T-cell (primary cell): ENCODE measurements at regions not wholly inside any gene's neighbourhood (a gene's known extent, or its start where the extent isn't known, plus 50 kb on each side); places are given as distances from the start of the nearest gene placed in this dataset.

Source experiments
- ATAC-seq, 4 experiments: fragments of 200-7000 bp in 3 of 4; fragments of 150-1000 bp in 1 of 4; cut with Tn5 transposase; replicated peaks in 1 of 4; 1 replicate in 3 of 4; 2 replicates in 1 of 4; pipeline ENCODE4 v1.10.0; 2021; ENCODE audit warnings: moderate library complexity in 3 of 4, mild to moderate bottlenecking in 2 of 4, moderate number of reproducible peaks in 1 of 4
- CTCF ChIA-PET, 2 donors: fragments of 300-600 bp; sonication (Branson Sonifier 250); formaldehyde crosslinking; loops; one replicate each; lab custom pipeline; 2022; ENCODE audit warnings: antibody characterized with exemption in 2 of 2; lab: Charles Lee
- POLR2A ChIA-PET, 2 donors: fragments of 300-600 bp; sonication (Branson Sonifier 250); formaldehyde crosslinking; loops; one replicate each; lab custom pipeline; 2022; ENCODE audit warnings: antibody characterized with exemption in 2 of 2; lab: Charles Lee
- DNase-seq, 35 experiments: peaks; one replicate each; pipeline versions ENCODE4 v3.0.0 to v3.0.0-alpha.2; 2013 to 2023
- H3K27ac ChIP-seq: one replicate; pipeline ENCODE4 v1.5.1; 2013; ENCODE audit warnings: low read length
- H3K27me3 ChIP-seq, 2 experiments: replicated peaks in 1 of 2; 1 replicate in 1 of 2; 2 replicates in 1 of 2; pipeline versions ENCODE4 v1.6.1 to v1.7.0; 2013; ENCODE audit warnings: low read length in 1 of 2, mixed read lengths in 1 of 2; ENCODE audit not compliant: control insufficient read depth in 2 of 2, insufficient read depth in 2 of 2; ENCODE audit errors: extremely low read depth in 1 of 2
- H3K36me3 ChIP-seq, 2 donors: 1 replicate in 1 of 2; 2 replicates in 1 of 2; pipeline versions ENCODE4 v1.6.1 to v1.7.0; 2013; ENCODE audit warnings: low read length in 1 of 2; ENCODE audit not compliant: control insufficient read depth in 2 of 2, insufficient read depth in 1 of 2; ENCODE audit errors: extremely low read depth in 1 of 2
- H3K4me1 ChIP-seq, 2 experiments: 1 replicate in 1 of 2; 2 replicates in 1 of 2; pipeline versions ENCODE4 v1.6.1 to v1.7.0; 2013; ENCODE audit warnings: low read length in 2 of 2, mixed read lengths in 1 of 2; ENCODE audit not compliant: insufficient read depth in 2 of 2, control insufficient read depth in 1 of 2; ENCODE audit errors: extremely low read depth in 1 of 2
- H3K4me3 ChIP-seq, 2 donors: 1 replicate in 1 of 2; 2 replicates in 1 of 2; pipeline versions ENCODE4 v1.5.1 to v1.7.0; 2013; ENCODE audit warnings: mild to moderate bottlenecking in 2 of 2, low read length in 1 of 2, moderate library complexity in 1 of 2; ENCODE audit not compliant: control insufficient read depth in 1 of 2; ENCODE audit errors: extremely low read depth in 1 of 2
- H3K9me3 ChIP-seq: 2 replicates; pipeline ENCODE4 v1.7.0; 2013
- H3K27ac Mint-ChIP-seq, 2 donors: one replicate each; pipeline ENCODE4 v1.8.0; 2020 to 2021; ENCODE audit warnings: mild to moderate bottlenecking in 2 of 2, mixed read lengths in 2 of 2
- H3K27me3 Mint-ChIP-seq, 2 donors: one replicate each; pipeline ENCODE4 v1.8.0; 2021 to 2022; ENCODE audit warnings: mixed read lengths in 2 of 2
- H3K36me3 Mint-ChIP-seq: one replicate; pipeline ENCODE4 v1.8.0; 2021; ENCODE audit warnings: mixed read lengths
- H3K4me1 Mint-ChIP-seq, 3 donors: one replicate each; pipeline ENCODE4 v1.8.0; 2020 to 2022; ENCODE audit warnings: mixed read lengths in 3 of 3, mild to moderate bottlenecking in 1 of 3
- H3K4me3 Mint-ChIP-seq, 3 donors: one replicate each; pipeline ENCODE4 v1.8.0; 2020 to 2022; ENCODE audit warnings: mild to moderate bottlenecking in 3 of 3, mixed read lengths in 3 of 3, moderate library complexity in 3 of 3
- H3K9me3 Mint-ChIP-seq, 3 donors: one replicate each; pipeline ENCODE4 v1.8.0; 2020 to 2022; ENCODE audit warnings: mixed read lengths in 3 of 3
- WGBS: methylation state at CpG from one replicate; pipeline ENCODE4 v1.1.5; 2013; ENCODE audit warnings: missing lambda C conversion rate; ENCODE audit not compliant: insufficient coverage; 5-methylcytosine and 5-hydroxymethylcytosine counted together

DNA sequence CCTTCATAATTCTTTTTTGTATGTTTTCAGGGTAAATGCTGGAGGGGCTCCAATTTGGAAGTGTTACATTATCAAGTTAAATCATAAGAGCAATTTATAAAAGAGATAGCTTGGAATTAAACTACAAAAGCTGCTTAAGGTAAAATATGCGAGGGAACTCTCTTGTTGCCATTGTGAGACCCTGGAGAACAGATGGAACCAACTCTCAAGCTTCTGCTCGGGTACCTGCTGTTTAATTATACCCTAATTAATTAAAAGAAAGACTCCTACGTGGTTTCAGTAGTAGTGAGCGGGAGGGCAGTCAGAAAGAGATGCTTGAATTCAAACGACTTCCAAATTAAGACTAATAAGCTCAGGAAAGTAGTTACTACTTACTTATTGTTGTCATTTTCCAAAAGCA is 313.1 kb upstream of the TACR3 start:
- no peak for DNase-seq
- Mint-ChIP-seq H3K27ac (no peak overlapping the region), H3K4me1 (no peaks in the 10 kb centered on the region), H3K27me3 (no peaks in the 10 kb centered on the region), H3K36me3 (no peaks in the 10 kb centered on the region), H3K9me3 (peaks cover 0 to 5% (median 4%) of the 10 kb centered on the region in 3 donors), H3K4me3 (no peak overlapping the region)
- CTCF ChIA-PET, result no interaction called here
- POLR2A ChIA-PET, result no interaction called here
- WGBS, result 40% methylated on average over 1 of the region's 5 CpGs
- H3K9me3 ChIP-seq, result no peaks in the 10 kb centered on the region
- H3K27me3 ChIP-seq, result no peaks in the 10 kb centered on the region
- no peak for ATAC-seq
- no peaks in the 10 kb centered on the region for H3K4me1 ChIP-seq
- no peaks in the 10 kb centered on the region for H3K36me3 ChIP-seq
- H3K4me3 ChIP-seq, result no peak overlapping the region
- H3K27ac ChIP-seq, result no peak overlapping the region

DNA sequence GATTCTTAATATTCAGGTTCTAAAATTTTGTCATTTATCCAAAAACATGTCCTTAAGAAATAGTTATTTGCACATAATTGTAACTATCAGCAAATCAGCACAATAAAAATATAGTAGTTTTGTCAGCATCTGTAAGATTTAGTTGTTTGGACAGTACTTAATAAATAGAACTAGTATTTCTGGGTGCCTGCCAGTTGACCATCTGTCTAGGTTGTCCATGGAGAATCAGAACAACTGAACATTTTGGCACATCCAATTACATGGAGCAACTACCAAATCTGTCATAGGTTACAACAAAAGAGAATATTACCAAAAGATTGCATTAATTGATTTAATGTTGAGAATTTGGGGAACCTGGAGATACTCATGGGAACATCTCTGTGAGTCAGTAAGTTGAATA is 305.5 kb upstream of the TACR3 start:
- Histone ChIP-seq H3K4me1 (no peaks in the 10 kb centered on the region), H3K36me3 (no peaks in the 10 kb centered on the region), H3K4me3 (no peak overlapping the region), H3K27me3 (no peaks in the 10 kb centered on the region), H3K9me3 (no peaks in the 10 kb centered on the region), H3K27ac (no peak overlapping the region)
- no peak overlapping the region for H3K4me3 Mint-ChIP-seq
- ATAC-seq (no peak), DNase-seq (no peak)
- H3K4me1 Mint-ChIP-seq, result no peaks in the 10 kb centered on the region
- POLR2A ChIA-PET, result no interaction called here
- no peak overlapping the region for H3K27ac Mint-ChIP-seq
- H3K36me3 Mint-ChIP-seq, result no peaks in the 10 kb centered on the region
- no peaks in the 10 kb centered on the region for H3K27me3 Mint-ChIP-seq
- CTCF ChIA-PET, result no interaction called here
- H3K9me3 Mint-ChIP-seq, result peaks cover 0 to 4% (median 1%) of the 10 kb centered on the region in 3 donors

DNA sequence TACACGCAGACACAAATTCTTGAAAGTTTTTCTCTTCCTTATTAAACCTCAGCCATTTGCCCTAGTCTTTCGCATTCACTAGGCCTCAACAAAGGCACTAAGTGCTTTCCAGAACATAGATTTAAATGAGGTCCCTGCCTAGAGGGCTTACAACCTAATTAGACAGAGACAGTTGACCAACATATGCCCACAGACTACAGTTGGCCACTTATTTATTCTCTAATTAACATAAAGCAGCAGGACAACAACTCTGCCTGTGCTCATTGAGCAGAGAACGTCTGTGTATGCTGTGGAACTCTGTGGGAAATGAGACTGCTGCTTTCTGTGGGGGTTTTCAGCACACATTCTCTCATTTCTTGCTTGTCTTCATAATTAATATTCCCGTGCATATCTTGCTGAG is 303.0 kb upstream of the TACR3 start:
- ChIA-PET POLR2A (no interaction called here), CTCF (no interaction called here)
- Histone ChIP-seq H3K27me3 (no peaks in the 10 kb centered on the region), H3K36me3 (no peaks in the 10 kb centered on the region), H3K9me3 (no peaks in the 10 kb centered on the region), H3K4me1 (no peaks in the 10 kb centered on the region), H3K27ac (no peak overlapping the region), H3K4me3 (no peak overlapping the region)
- H3K4me3 Mint-ChIP-seq, result no peak overlapping the region
- no peaks in the 10 kb centered on the region for H3K27me3 Mint-ChIP-seq
- DNase-seq, result no peak
- no peaks in the 10 kb centered on the region for H3K4me1 Mint-ChIP-seq
- WGBS, result 90% methylated on average over 2 of the region's 4 CpGs
- H3K9me3 Mint-ChIP-seq, result peaks cover 0 to 4% (median 0%) of the 10 kb centered on the region in 3 donors
- ATAC-seq, result no peak
- H3K27ac Mint-ChIP-seq, result no peak overlapping the region
- no peaks in the 10 kb centered on the region for H3K36me3 Mint-ChIP-seq

DNA sequence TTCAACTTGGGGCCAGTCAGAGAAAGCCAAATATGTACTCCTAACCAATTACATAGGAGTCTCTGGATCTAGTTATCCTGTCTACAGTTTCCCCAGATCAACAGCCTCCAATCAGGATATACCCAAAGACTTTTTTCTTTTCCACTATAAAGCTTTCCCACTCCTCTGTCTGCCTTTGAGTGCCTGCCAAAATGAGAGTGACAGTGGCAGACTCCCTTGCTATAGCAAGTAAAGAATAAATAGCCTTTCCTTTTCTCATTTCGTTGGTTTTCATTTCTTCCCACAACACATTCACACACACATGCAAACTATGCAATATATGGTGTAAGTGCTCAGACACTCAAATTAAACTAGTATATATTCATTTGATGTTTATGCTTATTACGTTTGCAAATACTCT is 302.4 kb upstream of the TACR3 start:
- H3K36me3 Mint-ChIP-seq, result no peaks in the 10 kb centered on the region
- Histone ChIP-seq H3K4me1 (no peaks in the 10 kb centered on the region), H3K4me3 (no peak overlapping the region), H3K27me3 (no peaks in the 10 kb centered on the region), H3K36me3 (no peaks in the 10 kb centered on the region), H3K9me3 (no peaks in the 10 kb centered on the region), H3K27ac (no peak overlapping the region)
- no peak for DNase-seq
- peaks cover 0 to 4% (median 0%) of the 10 kb centered on the region in 3 donors for H3K9me3 Mint-ChIP-seq
- ChIA-PET CTCF (no interaction called here), POLR2A (no interaction called here)
- H3K4me1 Mint-ChIP-seq, result no peaks in the 10 kb centered on the region
- no CpG with 5 or more reads among the region's 2 CpGs for WGBS
- ATAC-seq, result no peak
- H3K27me3 Mint-ChIP-seq, result no peaks in the 10 kb centered on the region
- no peak overlapping the region for H3K4me3 Mint-ChIP-seq
- H3K27ac Mint-ChIP-seq, result no peak overlapping the region

DNA sequence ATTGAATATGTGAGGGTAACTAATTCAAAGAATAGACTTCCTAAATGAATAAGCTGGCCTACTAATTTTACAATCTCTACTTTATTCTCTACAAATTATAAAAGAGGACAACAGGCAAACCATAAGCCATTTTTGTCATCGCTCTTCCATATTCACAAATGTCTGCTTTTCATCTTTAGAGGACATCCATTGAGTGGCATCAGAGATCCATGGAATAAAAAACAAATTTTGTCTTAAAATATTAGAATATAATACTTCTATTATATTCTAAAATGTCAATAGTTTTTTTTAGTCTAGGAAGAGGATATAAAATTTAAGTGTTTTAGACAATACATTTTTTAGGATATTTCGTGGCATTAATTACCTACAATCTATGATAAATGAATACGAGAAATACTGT is 300.9 kb upstream of the TACR3 start:
- no peaks in the 10 kb centered on the region for H3K4me1 Mint-ChIP-seq
- CTCF ChIA-PET, result no interaction called here

DNA sequence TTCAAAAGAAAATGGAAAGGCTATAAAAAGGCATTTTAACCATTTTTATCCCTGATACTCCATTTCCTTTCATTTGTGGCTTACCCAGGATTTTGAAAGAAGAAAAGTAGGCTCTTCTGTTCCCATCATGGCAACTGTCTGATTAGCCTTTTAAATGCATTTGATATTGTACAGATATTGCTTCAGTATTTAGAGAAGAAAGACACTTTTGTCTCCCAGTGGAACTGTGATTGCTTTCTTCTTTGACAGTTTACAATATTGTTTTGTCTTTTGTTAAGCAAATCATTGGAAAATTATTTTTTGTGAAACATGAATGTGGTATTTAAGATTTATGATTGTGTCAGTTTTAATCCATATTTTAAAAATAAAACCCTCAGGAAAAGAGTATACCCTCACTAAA is 297.4 kb upstream of the TACR3 start:
- Mint-ChIP-seq H3K4me1 (no peaks in the 10 kb centered on the region), H3K27ac (no peak overlapping the region), H3K27me3 (no peaks in the 10 kb centered on the region), H3K4me3 (no peak overlapping the region), H3K36me3 (no peaks in the 10 kb centered on the region), H3K9me3 (peaks cover 0 to 4% (median 0%) of the 10 kb centered on the region in 3 donors)
- POLR2A ChIA-PET, result no interaction called here
- H3K36me3 ChIP-seq, result no peaks in the 10 kb centered on the region
- H3K4me3 ChIP-seq, result no peak overlapping the region
- no peak for ATAC-seq
- CTCF ChIA-PET, result no interaction called here
- no peaks in the 10 kb centered on the region for H3K9me3 ChIP-seq
- DNase-seq, result no peak
- no peak overlapping the region for H3K27ac ChIP-seq
- no peaks in the 10 kb centered on the region for H3K27me3 ChIP-seq
- no peaks in the 10 kb centered on the region for H3K4me1 ChIP-seq

More for the DNA sequence above, 300.9 kb upstream of the TACR3 start:
- H3K27ac ChIP-seq, result no peak overlapping the region
- H3K4me1 ChIP-seq, result no peaks in the 10 kb centered on the region
- POLR2A ChIA-PET, result no interaction called here
- no peak overlapping the region for H3K27ac Mint-ChIP-seq
- no peak overlapping the region for H3K4me3 ChIP-seq
- H3K36me3 Mint-ChIP-seq, result no peaks in the 10 kb centered on the region
- H3K27me3 Mint-ChIP-seq, result no peaks in the 10 kb centered on the region
- H3K9me3 Mint-ChIP-seq, result peaks cover 0 to 4% (median 0%) of the 10 kb centered on the region in 3 donors
- ATAC-seq, result no peak
- H3K4me3 Mint-ChIP-seq, result no peak overlapping the region
- WGBS, result no CpG with 5 or more reads among the region's 3 CpGs
- no peak for DNase-seq
- no peaks in the 10 kb centered on the region for H3K27me3 ChIP-seq
- no peaks in the 10 kb centered on the region for H3K9me3 ChIP-seq
- H3K36me3 ChIP-seq, result no peaks in the 10 kb centered on the region

DNA sequence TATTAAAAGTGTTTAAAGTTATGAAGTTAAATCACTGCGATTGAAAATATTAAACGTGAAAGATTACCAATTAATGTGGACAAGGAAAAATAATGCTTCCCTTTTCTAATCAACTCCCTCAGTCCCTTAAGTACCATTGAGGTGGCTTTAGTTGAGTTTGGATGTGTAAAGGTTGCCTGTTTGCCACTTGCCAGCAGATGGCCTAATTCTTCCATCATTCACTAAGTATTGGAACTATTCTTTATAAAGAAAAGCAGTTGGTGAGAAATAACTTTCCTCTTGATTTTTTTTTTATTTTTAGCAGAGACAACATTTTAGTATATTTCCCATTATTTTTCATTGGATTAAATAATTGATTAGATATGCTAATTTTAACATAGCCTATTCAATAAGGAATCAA is 295.9 kb upstream of the TACR3 start:
- Histone ChIP-seq H3K27me3 (no peaks in the 10 kb centered on the region), H3K4me1 (no peaks in the 10 kb centered on the region), H3K4me3 (no peak overlapping the region), H3K9me3 (no peaks in the 10 kb centered on the region), H3K27ac (no peak overlapping the region), H3K36me3 (no peaks in the 10 kb centered on the region)
- CTCF ChIA-PET, result no interaction called here
- no peak overlapping the region for H3K27ac Mint-ChIP-seq
- no peaks in the 10 kb centered on the region for H3K4me1 Mint-ChIP-seq
- POLR2A ChIA-PET, result no interaction called here
- H3K4me3 Mint-ChIP-seq, result no peak overlapping the region
- H3K36me3 Mint-ChIP-seq, result no peaks in the 10 kb centered on the region
- H3K9me3 Mint-ChIP-seq, result peaks cover 0 to 4% (median 0%) of the 10 kb centered on the region in 3 donors
- no peak for ATAC-seq
- H3K27me3 Mint-ChIP-seq, result no peaks in the 10 kb centered on the region
- no CpG with 5 or more reads among the region's 2 CpGs for whole genome bisulfite sequencing
- no peak for DNase-seq
